ENCODE measurements at regions not wholly inside any gene's neighbourhood (a gene's known extent, or its start where the extent isn't known, plus 50 kb on each side); places are given as distances from the start of the nearest gene placed in this dataset.
A peak's percentile ranks its signal among the peaks of the same experiment; 100 is the strongest.

- 73% methylated on average over 26 of the region's 34 CpGs for WGBS (ENCODE audit: insufficient coverage, low coverage, low lambda C conversion rate, missing lambda C conversion rate)
- H3K4me3 ChIP-seq: no peak overlapping the region
- H3K36me3 ChIP-seq: no peaks in the 10 kb centered on the region
- intact Hi-C loops (cut with DNase I): no loop called here
- H3K27ac ChIP-seq: no peak overlapping the region
- no peaks in the 10 kb centered on the region for H3K4me1 ChIP-seq
- H3K27me3 ChIP-seq: no peaks in the 10 kb centered on the region
- TF ChIP-seq CTCF (IDR thresholded peaks at IDR 0.05): no peak
- TF ChIP-seq POLR2A (IDR thresholded peaks at IDR 0.05): no peak
- ATAC-seq (no peak), DNase-seq (no peak)
- no peaks in the 10 kb centered on the region for H3K9me3 ChIP-seq
These were observed 114.0 kb upstream of the TMEM132D start for GRCh38 chr12:130017591-130018449.

GRCh38 chr12:130018614-130019013 lies 114.8 kb upstream of the TMEM132D start:
- no peak overlapping the region for H3K4me3 ChIP-seq
- intact Hi-C loops (cut with DNase I): no loop called here
- no peaks in the 10 kb centered on the region for H3K27me3 ChIP-seq
- no peak for ATAC-seq
- H3K36me3 ChIP-seq: no peaks in the 10 kb centered on the region
- no peak for DNase-seq
- H3K4me1 ChIP-seq: no peaks in the 10 kb centered on the region
- no peak for TF ChIP-seq CTCF (IDR thresholded peaks at IDR 0.05)
- TF ChIP-seq POLR2A (IDR thresholded peaks at IDR 0.05): no peak
- H3K27ac ChIP-seq: no peak overlapping the region
- H3K9me3 ChIP-seq: no peaks in the 10 kb centered on the region
- WGBS (ENCODE audit: insufficient coverage, low coverage, low lambda C conversion rate, missing lambda C conversion rate): 69% methylated on average over 4 of the region's 11 CpGs

GRCh38 chr12:130026608-130027176 lies 122.9 kb upstream of the TMEM132D start:
- Histone ChIP-seq H3K4me3 (no peak overlapping the region), H3K4me1 (no peaks in the 10 kb centered on the region), H3K9me3 (no peaks in the 10 kb centered on the region), H3K36me3 (no peaks in the 10 kb centered on the region), H3K27ac (no peak overlapping the region), H3K27me3 (no peaks in the 10 kb centered on the region)
- peak; percentile 43 to 79 (median 70) for TF ChIP-seq CTCF (IDR thresholded peaks at IDR 0.05)
- TF ChIP-seq POLR2A (IDR thresholded peaks at IDR 0.05): no peak
- WGBS (ENCODE audit: insufficient coverage, low coverage, low lambda C conversion rate, missing lambda C conversion rate): 45% methylated on average over 14 of the region's 15 CpGs
- DNase-seq (peak in 1 of 3 donors; percentile 50), ATAC-seq (peak; percentile 61 to 74 (median 70))
- intact Hi-C loops (cut with DNase I): no loop called here

- intact Hi-C loops (cut with DNase I): no loop called here
- H3K9me3 ChIP-seq: no peaks in the 10 kb centered on the region
- H3K36me3 ChIP-seq: no peaks in the 10 kb centered on the region
- no peak for TF ChIP-seq CTCF (IDR thresholded peaks at IDR 0.05)
- no peak for TF ChIP-seq POLR2A (IDR thresholded peaks at IDR 0.05)
- ATAC-seq (no peak), DNase-seq (no peak)
- H3K27me3 ChIP-seq: no peaks in the 10 kb centered on the region
- no peak overlapping the region for H3K27ac ChIP-seq
- WGBS (ENCODE audit: insufficient coverage, low coverage, low lambda C conversion rate, missing lambda C conversion rate): 29% methylated on average over 1 of the region's 1 CpG
- H3K4me3 ChIP-seq: no peak overlapping the region
- H3K4me1 ChIP-seq: no peaks in the 10 kb centered on the region
These were observed 124.0 kb upstream of the TMEM132D start for GRCh38 chr12:130027798-130028197.
